ENCODE measurements at regions not wholly inside any gene's neighbourhood (a gene's known extent, or its start where the extent isn't known, plus 50 kb on each side); places are given as distances from the start of the nearest gene placed in this dataset.
A peak's percentile ranks its signal among the peaks of the same experiment; 100 is the strongest.

- DNase-seq (ENCODE audit: low read depth): no peak
- TF ChIP-seq, protein P1, sequence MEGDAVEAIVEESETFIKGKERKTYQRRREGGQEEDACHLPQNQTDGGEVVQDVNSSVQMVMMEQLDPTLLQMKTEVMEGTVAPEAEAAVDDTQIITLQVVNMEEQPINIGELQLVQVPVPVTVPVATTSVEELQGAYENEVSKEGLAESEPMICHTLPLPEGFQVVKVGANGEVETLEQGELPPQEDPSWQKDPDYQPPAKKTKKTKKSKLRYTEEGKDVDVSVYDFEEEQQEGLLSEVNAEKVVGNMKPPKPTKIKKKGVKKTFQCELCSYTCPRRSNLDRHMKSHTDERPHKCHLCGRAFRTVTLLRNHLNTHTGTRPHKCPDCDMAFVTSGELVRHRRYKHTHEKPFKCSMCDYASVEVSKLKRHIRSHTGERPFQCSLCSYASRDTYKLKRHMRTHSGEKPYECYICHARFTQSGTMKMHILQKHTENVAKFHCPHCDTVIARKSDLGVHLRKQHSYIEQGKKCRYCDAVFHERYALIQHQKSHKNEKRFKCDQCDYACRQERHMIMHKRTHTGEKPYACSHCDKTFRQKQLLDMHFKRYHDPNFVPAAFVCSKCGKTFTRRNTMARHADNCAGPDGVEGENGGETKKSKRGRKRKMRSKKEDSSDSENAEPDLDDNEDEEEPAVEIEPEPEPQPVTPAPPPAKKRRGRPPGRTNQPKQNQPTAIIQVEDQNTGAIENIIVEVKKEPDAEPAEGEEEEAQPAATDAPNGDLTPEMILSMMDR (IDR thresholded peaks at IDR 0.05; ENCODE audit: insufficient read depth, low read length, severe bottlenecking): no peak
- no peaks in the 10 kb centered on the region for H3K27me3 ChIP-seq (ENCODE audit: control insufficient read depth, insufficient read depth, low read length)
- no peaks in the 10 kb centered on the region for H3K36me3 ChIP-seq (ENCODE audit: control insufficient read depth, insufficient read depth, low read length)
- FAIRE-seq: no peak
- no peak overlapping the region for H3K4me3 ChIP-seq (ENCODE audit: low read depth, low read length)
These were observed 471.5 kb downstream of the HDGFL1 start for GRCh38 chr6:23040899-23041298.

DNA sequence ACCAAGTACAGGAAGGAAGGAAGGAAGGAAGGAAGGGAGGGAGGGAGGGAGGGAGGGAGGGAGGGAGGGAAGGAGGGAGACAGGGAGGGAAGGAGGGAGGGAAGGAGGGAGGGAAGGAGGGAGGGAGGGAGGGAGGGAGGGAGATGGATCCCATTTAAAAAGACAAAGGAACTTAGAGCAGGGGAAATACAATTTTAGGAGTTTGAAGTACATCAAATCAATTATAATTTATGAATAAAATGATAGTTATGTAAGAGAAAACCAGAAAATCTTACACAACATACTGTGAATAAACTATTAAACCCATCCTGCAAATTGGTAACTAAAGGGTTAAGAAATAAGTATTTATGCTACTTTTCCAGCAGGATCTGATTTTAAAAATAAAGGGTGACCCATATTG, 475.9 kb downstream of the HDGFL1 start:
- Histone ChIP-seq H3K36me3 (ENCODE audit: control insufficient read depth, insufficient read depth, low read length) (no peaks in the 10 kb centered on the region), H3K4me3 (ENCODE audit: low read depth, low read length) (no peak overlapping the region), H3K27me3 (ENCODE audit: control insufficient read depth, insufficient read depth, low read length) (no peaks in the 10 kb centered on the region)
- TF ChIP-seq, protein P1 (IDR thresholded peaks at IDR 0.05; ENCODE audit: insufficient read depth, low read length, severe bottlenecking): no peak
- DNase-seq (ENCODE audit: low read depth): no peak
- FAIRE-seq: no peak

- H3K36me3 ChIP-seq (ENCODE audit: control insufficient read depth, insufficient read depth, low read length): no peaks in the 10 kb centered on the region
- TF ChIP-seq, protein P1 (IDR thresholded peaks at IDR 0.05; ENCODE audit: insufficient read depth, low read length, severe bottlenecking): no peak
- no peaks in the 10 kb centered on the region for H3K27me3 ChIP-seq (ENCODE audit: control insufficient read depth, insufficient read depth, low read length)
- FAIRE-seq: no peak
- no peak overlapping the region for H3K4me3 ChIP-seq (ENCODE audit: low read depth, low read length)
- DNase-seq (ENCODE audit: low read depth): no peak
These were observed 486.2 kb downstream of the HDGFL1 start for GRCh38 chr6:23055523-23055922.

- no peak for FAIRE-seq
- TF ChIP-seq, protein P1 (IDR thresholded peaks at IDR 0.05; ENCODE audit: insufficient read depth, low read length, severe bottlenecking): no peak
These were observed 504.5 kb downstream of the HDGFL1 start for GRCh38 chr6:23073821-23074220.

DNA sequence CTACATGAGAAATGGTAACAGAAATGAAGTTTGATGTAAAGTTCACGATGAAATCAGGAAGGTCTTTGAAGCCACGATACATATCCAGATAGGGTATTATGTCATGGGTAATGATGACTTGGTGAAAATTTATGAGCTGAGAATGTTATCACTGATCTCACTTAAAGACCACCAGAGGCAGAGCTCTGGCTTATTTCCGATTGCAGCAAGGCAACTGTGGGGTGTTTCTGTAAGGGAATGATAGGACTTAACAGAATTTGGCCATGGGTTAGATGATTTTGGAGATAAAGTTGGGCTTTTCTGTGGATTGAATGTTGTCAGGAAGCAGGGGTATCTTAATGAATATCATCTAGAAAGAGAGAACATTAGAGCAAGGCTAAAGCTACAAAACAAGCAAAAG, 508.4 kb downstream of the HDGFL1 start:
- no peak for FAIRE-seq

More at GRCh38 chr6:23073821-23074220, 504.5 kb downstream of the HDGFL1 start:
- H3K36me3 ChIP-seq (ENCODE audit: control insufficient read depth, insufficient read depth, low read length): no peaks in the 10 kb centered on the region
- peak; percentile 35 for DNase-seq (ENCODE audit: low read depth)
- no peaks in the 10 kb centered on the region for H3K27me3 ChIP-seq (ENCODE audit: control insufficient read depth, insufficient read depth, low read length)
- no peak overlapping the region for H3K4me3 ChIP-seq (ENCODE audit: low read depth, low read length)

DNA sequence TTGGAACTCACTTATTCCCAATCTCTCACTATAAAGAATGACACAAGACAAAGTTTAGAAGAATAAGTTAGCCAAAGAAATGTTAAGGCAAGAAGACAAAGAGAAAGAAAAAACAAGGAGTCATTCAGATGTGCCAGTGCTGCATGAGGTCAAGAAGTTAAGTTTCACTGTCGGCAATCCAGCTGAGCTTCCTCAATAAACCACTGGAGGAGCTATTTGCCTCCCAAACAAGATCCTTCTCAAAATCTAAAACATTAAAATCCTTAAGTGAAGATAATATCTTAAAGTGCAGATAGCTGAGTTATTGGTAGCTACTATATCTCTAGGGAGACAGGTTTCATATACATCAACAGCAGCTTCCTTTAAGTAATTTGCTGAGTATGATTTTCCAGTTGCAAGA, 512.3 kb downstream of the HDGFL1 start:
- no peaks in the 10 kb centered on the region for H3K27me3 ChIP-seq (ENCODE audit: control insufficient read depth, insufficient read depth, low read length)
- TF ChIP-seq, protein P1 (IDR thresholded peaks at IDR 0.05; ENCODE audit: insufficient read depth, low read length, severe bottlenecking): peak; percentile 18
- no peak for DNase-seq (ENCODE audit: low read depth)
- H3K36me3 ChIP-seq (ENCODE audit: control insufficient read depth, insufficient read depth, low read length): no peaks in the 10 kb centered on the region
- FAIRE-seq: no peak
- H3K4me3 ChIP-seq (ENCODE audit: low read depth, low read length): no peak overlapping the region

More for the DNA sequence above, 508.4 kb downstream of the HDGFL1 start:
- Histone ChIP-seq H3K4me3 (ENCODE audit: low read depth, low read length) (no peak overlapping the region), H3K27me3 (ENCODE audit: control insufficient read depth, insufficient read depth, low read length) (no peaks in the 10 kb centered on the region), H3K36me3 (ENCODE audit: control insufficient read depth, insufficient read depth, low read length) (no peaks in the 10 kb centered on the region)
- TF ChIP-seq, protein P1 (IDR thresholded peaks at IDR 0.05; ENCODE audit: insufficient read depth, low read length, severe bottlenecking): no peak
- no peak for DNase-seq (ENCODE audit: low read depth)

Data from bronchial epithelial cell (primary cell).